Renal cortical epithelial cell (primary cell): ENCODE measurements at regions not wholly inside any gene's neighbourhood (a gene's known extent, or its start where the extent isn't known, plus 50 kb on each side); places are given as distances from the start of the nearest gene placed in this dataset.
"Not testable (repeated sequence)": the region's sequence is repeated elsewhere in the genome, so short reads cannot be mapped to it uniquely, and the experiment has no call there.

Source experiments
- DNase-seq: peaks from one replicate; pipeline ENCODE4 v3.0.0-alpha.2; 2011; ENCODE audit warnings: low read depth

DNA sequence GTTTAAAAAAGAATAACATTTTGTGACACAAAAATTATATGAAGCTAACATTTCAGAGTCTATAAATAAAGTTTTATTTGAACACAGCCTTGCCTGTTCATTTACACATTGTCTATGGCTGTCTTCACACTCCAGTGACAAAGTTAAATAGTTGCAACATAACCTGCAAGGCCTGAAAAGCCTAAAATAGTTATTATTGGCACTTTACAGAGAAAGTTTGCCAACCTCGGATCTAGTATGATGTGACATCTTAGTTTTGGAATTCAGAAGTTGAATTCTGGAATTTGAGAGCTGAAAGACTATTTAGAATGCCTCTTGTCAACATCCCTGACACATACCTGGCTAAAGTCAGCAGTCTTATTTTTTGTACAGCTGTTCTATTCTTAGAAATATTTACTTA is 68.3 kb downstream of the DYRK2 start:
- DNase-seq = peak; percentile 80

GRCh38 chr12:67719303-67719702 is 70.8 kb downstream of the DYRK2 start:
- DNase-seq = not testable (repeated sequence)

- no peak for DNase-seq
These were observed 71.9 kb downstream of the DYRK2 start for GRCh38 chr12:67720351-67720856.

GRCh38 chr12:67721248-67721647 is 72.7 kb downstream of the DYRK2 start:
- DNase-seq = no peak

DNA sequence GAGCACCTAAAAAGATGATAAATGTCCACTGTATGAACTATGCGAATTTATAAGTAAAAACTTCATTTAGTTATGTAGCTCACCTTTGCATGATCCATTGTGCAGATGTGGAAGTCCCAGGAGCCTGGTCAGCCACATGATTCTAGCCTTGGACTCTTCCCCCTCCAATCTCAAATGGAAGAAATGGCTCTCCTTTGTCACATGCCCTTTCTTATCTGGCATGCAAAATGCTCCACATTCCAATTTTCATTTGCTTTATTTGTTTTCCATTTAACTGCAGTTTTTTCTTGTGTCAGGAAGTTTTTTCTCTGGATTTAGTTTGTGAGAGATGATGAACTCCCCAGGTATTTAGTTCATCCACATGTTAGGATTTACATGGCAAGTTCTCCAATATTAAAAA is 73.8 kb downstream of the DYRK2 start:
- no peak for DNase-seq

DNA sequence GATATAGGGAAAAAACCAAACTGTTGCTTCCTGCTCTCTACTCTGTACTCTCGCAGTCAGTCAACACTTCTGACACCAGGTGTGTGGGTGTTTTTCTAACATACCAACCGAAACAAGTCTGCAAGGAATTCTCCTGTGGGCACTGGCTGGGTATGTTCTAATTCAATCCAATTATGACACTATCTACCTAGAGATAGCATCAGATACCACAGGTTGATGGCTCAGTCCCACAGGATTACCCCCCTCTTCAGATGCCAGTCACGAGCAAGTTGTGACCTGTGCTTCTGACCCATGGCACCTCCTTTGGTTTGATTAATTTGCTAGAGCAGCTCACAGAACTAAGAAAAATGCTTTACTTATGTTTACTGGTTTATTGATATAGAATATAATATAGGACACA is 78.3 kb downstream of the DYRK2 start:
- no peak for DNase-seq

DNA sequence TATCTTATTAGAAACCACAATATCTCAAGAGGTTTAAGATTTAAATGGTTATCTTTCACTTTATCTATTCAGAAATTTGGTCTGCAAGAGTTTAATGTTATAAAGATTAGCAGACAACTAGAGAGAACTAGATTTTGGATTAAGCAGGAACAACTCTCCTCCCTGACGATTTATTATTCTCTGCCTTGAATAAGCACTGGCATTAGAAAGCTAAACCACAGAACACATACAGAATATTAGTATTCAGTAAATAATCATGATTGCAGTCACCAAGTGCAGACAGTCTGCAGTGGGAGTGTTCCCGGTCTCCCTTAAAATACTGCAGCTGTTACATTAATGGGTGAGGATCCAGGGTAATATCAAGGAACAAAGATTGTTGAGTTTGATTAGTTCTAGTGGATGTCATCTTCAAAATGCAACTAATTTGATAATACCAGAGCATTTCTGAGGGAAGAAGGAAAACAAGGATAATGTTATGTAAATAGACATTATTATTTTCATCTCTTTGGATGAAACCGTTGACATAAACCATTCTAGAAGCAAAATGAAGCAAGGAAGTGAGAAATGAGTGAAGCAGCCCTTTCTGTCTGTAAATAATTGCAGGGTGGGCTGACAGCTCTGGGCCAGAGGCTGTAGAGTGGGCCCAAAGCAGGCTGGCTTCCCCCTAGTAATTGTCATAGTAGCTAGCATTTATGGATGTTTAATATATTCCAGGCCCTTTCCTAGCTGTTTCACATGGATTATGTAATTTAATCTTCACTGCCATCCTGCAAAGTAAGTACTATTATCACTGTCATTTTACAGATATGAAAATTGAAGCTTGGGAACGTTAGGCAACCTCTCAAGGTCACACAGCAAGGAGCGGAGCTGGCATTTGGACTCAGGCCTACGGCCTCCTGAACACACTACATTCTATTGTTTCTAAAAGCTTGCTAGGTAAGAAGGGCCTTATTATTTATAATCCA is 79.4 kb downstream of the DYRK2 start:
- DNase-seq = no peak

DNA sequence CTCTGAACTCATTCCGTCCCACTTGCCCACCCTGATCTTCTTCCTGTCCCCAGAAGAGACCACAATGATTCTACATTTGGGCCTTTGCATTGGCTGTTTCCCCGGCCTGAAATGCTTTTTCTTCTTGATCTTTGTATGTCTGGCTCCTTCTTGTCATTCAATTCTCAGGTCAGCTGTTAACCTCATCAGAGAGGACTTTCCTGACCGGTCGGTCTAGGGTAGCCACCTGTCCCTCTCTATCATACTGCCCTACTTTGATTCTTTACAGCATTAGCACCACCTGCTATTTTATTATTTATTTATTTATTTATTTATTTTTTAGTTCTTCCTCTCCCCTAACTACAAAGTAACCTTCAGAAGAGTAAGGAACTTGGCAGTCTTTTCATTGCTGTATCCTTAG is 84.3 kb downstream of the DYRK2 start:
- DNase-seq = no peak

DNA sequence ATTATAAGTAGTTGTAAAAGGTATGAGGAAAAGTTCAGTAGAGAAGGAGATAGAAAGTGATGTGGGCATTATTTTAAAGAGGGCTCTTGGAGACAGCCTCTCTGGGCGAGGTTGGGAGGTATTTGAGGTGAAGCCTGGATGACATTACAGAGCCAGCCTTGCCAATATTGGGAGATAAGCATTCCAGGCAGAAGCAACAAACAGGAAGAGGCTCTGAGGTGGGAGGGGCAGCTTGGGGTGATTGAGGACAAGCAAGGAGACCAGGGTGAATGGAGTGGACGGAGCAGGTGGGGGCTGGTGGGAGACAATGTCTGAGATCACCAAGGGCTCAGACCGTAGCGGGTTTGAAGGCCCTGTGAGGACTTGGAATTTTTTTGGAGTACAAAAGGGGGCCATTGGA is 87.3 kb downstream of the DYRK2 start:
- DNase-seq = no peak

DNA sequence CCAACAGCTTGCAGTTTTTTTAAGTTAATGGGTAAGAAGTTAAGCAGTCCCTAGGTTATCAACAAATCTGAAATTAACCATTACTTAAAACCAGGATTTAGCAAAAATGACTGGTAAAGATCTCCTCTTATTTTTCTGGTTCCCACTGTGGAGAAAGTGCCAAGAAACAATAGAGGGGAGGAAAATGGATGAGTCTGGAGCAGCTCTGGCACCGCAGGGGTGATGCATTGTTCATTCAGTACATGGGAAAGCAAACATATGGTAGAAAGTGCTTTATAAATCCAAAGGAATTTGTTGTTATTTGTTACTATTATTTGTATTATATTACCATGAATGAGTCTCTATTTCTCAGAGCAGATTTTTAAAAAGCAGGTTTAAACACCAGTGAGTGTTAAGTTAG is 92.2 kb downstream of the DYRK2 start:
- no peak for DNase-seq

- no peak for DNase-seq
These were observed 92.7 kb downstream of the DYRK2 start for GRCh38 chr12:67741270-67741669.

DNA sequence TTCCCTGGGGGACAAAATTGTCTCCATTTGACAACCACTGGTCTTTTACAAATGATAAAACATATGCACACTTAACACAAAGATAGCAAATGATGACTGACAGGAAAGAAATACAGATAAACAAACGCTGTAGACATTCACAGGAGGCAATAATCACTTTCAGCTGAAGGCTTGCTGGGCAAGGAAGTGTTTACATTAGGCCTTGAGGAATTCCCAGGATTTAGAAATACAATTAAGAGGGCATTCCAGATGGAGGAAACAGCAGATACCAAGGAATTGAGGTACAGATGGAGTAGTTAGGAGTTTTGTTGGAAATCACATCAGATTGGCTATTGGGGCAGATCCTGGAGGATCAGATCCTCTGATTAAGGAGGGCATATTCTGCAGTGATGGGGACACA is 93.9 kb downstream of the DYRK2 start:
- no peak for DNase-seq

GRCh38 chr12:67747869-67748742 is 99.6 kb downstream of the DYRK2 start:
- DNase-seq = peak; percentile 68

DNA sequence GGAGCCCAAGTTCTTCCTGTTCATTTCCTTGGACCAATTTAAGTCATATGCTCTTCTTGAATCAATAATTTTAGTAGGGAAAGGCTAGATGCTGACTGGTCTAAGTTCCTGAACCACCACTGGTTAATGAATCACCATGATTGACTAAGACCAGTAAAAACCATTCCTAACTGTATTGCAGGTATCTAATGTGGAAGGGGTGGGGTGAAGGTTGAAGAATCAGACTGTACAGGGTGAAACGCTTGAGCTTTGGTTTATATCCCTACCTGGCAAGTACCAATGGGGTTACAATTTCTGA is 100.1 kb downstream of the DYRK2 start:
- peak; percentile 86 for DNase-seq

DNA sequence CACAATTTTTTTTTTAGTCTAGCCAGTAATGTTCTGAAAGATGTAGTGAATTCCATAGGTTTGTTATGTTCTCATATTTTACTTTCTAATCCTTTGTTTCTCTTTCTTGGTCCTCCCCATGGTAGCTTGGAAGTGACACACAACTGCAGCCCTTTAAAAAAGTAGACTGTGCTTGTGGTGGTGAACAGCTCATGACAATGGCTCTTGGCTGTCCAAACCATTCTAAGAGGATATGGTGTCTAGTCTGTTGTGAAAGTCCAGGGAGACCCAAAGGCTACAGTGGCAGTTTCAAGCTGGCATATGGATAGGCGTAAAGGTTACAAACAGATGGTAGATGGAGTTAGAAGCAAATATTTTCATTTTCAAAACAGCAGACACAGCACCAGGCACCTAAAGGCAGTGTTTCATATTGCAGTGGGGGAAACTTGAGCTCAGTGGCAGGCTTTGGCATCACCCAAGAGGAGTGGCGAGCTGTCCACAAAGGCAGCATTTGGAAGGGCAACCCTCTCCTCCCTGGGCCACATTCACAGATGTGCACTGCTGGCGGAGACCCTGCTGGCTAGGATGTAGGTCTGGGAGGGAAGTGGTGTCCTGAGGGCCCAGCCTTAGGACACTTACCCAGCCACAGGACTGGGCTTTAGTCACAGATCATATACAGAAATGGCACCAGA is 102.1 kb downstream of the DYRK2 start:
- DNase-seq = no peak

DNA sequence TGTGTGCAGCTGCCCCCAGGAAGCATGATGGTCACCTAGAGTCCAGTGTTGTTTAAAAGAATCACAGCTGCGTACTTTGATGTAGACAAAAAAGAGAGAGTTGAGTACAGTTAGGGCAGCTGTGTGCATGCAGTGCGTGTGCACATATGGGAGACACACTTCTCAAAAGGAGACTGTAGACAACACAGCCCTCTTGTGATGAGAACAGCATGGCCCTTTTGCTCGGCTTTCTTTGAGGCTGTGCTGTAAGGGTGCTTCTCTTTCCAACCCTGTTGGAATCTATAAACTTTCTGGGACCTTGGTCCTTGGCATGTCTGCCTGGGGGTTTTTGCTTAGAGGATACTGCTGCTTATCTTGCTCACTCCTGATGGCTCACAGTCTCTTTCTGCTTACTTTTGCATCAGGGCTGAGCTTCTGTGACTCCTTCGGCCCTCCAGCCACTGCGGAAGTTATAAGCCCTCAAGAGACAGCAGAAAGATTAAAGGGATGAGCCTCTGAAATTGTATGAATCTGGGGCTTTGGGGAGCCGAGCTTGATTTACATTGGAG is 102.9 kb downstream of the DYRK2 start:
- DNase-seq = no peak

DNA sequence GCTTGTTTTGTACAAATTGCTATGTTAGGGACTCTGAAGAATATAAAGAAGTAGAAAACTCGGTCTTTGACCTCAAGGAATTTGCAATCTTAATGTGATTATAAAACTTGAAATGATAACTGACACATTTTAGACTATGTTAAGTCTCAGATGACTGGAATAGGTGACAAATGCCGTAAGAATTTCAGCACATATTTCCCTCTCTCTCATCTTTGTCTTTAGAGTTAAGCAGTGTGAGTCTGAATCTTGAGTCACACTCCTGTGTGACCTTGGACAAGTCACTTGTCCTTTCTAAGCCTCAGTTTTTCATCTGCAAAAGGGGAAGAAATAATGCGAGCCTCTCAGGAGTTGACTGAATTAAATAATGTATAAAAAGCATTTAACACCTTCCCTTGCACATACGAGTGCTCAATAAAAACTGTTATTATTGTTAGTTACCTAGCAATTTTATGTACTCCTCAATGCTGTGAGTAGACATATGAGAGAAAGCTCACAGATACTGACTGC is 103.7 kb downstream of the DYRK2 start:
- DNase-seq = peak; percentile 28

DNA sequence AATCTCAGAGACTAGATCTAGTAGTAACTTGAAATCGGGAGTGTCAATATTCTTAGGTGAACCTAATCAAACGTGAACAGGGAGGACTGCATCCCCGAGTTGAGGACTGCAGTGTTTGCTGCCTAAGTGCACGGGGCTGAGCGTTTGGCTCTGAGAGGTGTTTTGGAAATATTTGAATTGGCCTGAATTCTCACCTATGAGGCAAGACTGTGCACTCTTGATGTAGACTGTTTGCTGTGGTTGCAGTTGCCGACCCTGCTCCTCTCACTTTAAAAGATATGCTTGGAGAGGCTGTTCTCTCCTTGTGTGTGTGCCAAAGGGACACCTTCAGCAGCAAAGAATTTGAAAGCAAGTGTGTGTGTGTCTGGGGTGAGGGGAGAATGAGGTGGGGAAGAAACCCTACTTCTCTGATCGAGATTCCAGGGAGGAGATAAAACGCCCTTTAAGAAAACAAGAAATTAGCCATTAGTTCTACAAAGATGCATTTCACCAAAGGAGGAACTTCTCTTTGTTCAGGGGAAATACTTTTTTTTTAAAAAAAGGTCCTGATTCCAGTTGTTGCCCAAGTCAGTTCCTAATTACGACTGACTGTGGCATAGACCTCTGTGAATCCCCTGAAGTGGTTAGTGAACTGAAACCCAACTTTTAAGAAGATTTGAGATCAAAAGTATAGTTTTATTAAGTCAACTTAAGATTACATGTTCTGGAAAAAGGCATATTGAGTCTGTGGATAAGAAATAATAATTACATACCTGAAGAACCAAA is 106.6 kb downstream of the DYRK2 start:
- DNase-seq = no peak

DNA sequence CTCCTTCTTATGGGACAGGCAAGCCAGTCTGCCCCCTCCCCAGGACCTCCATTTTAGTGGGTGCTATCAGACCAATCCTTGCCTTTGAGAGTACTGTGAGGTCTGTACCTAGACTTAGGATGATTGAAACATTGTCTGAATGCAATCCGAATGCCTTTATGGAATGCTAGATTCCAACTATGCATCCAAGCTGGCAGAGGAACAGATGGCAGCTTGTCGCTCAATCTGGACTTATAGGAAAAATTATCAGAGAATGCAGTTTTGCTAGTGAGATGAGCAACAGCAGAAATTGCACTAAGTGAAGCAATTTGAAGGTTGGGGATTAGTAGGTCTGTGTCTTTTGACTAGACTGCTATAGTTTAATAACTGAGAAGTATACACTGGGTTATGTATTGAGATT is 109.1 kb downstream of the DYRK2 start:
- no peak for DNase-seq

DNA sequence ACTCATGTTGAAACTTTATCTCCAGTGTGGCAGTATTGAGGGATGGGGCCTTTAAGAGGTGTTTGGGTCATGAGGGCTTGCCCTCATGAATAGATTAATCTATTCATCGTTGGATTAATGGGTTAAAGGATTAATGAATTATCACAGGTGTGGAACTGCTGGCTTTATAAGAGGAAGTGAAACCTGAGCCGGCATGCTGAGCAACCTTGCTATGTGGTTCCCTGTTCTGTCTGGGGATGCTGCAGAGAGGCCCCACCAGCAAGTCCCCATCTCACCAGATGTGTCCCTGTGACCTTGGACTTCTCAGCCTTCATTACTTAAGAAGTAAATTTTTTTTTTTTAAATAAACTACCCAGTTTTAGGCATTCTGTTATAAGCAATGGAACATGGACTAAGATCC is 109.6 kb downstream of the DYRK2 start:
- no peak for DNase-seq

DNA sequence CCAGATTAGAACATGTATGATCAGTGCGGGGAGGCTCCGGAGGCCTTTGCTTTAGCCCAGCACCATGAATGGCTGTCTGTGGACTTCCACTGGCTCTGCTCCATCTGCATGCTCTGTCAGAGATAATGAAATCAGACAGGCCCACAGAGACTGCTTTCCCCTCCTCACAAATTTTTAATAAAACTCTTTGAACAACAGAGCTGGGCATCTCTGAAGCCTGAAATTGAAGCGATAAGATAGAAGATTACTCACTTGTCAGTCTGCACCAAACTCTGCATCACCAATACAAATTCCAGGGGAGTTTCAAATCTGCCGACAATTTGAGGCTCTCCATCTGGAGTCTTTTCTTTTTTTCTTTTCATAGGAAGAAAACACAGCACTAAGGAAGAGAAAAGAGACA is 110.0 kb downstream of the DYRK2 start:
- DNase-seq = no peak
